OCI-LY3 (cell line): ENCODE measurements at regions not wholly inside any gene's neighbourhood (a gene's known extent, or its start where the extent isn't known, plus 50 kb on each side); places are given as distances from the start of the nearest gene placed in this dataset.

ENCODE experiments used
- H2AFZ ChIP-seq: fragments of 200-600, 300-600 bp; shearing (Covaris generic); 2 replicates; pipeline ENCODE4 v1.6.0; 2014; ENCODE audit warnings: antibody characterized with exemption, low read depth, low read length
- H3K27ac ChIP-seq: fragments of 200-600, 300-600 bp; sonication (generic); 2 replicates; pipeline ENCODE4 v1.5.1; 2014; ENCODE audit warnings: mild to moderate bottlenecking, low read length, moderate library complexity, mixed read lengths
- H3K27me3 ChIP-seq: fragments of 200-600, 300-600 bp; sonication (generic); 2 replicates; pipeline ENCODE4 v1.6.1; 2014; ENCODE audit warnings: low read depth, low read length, mixed read lengths
- H3K36me3 ChIP-seq: fragments of 200-600, 300-600 bp; sonication (generic); replicated peaks from 2 replicates; pipeline ENCODE3; 2014; ENCODE audit warnings: low read depth, low read length, mixed read lengths
- H3K4me1 ChIP-seq: fragments of 300-600, 200-600 bp; sonication (generic); 2 replicates; pipeline ENCODE4 v1.6.1; 2014; ENCODE audit warnings: low read length, mixed read lengths
- H3K4me2 ChIP-seq: fragments of 200-600, 300-600 bp; sonication (generic); 2 replicates; pipeline ENCODE4 v1.6.1; 2014; ENCODE audit warnings: low read length, mixed read lengths
- H3K4me3 ChIP-seq: fragments of 300-600, 200-600 bp; sonication (generic); 2 replicates; pipeline ENCODE4 v1.5.1; 2014; ENCODE audit warnings: antibody characterized with exemption, mild to moderate bottlenecking, low read length, moderate library complexity
- H3K79me2 ChIP-seq: fragments of 300-600, 200-600 bp; shearing (Covaris generic); 2 replicates; pipeline ENCODE4 v1.6.1; 2014; ENCODE audit warnings: mild to moderate bottlenecking, low read length, mixed read lengths
- H3K9ac ChIP-seq: fragments of 300-600, 200-600 bp; shearing (Covaris generic); 2 replicates; pipeline ENCODE4 v1.6.0; 2014; ENCODE audit warnings: mild to moderate bottlenecking, low read length, moderate library complexity
- H3K9me3 ChIP-seq: fragments of 200-600, 300-600 bp; shearing (Covaris generic); 2 replicates; pipeline ENCODE4 v1.6.1; 2014; ENCODE audit warnings: low read length, mixed read lengths; ENCODE audit not compliant: insufficient read depth
- H4K20me1 ChIP-seq: fragments of 200-600, 300-600 bp; sonication (generic); 2 replicates; pipeline ENCODE4 v1.6.1; 2016; ENCODE audit warnings: low read length, mixed read lengths; ENCODE audit not compliant: insufficient read depth
- EZH2phosphoT487 ChIP-seq: fragments of 200-600 bp; shearing (Covaris generic); IDR thresholded peaks from 2 replicates; pipeline ENCODE4 v1.6.1; 2018; ENCODE audit warnings: antibody characterized with exemption, mixed run types, low read depth
- TF ChIP-seq, protein P1 (sequence below): fragments of 200-600, 300-600 bp; sonication (generic); IDR thresholded peaks from 2 replicates; pipeline ENCODE4 v1.5.1; 2014; ENCODE audit warnings: antibody characterized with exemption, low read length, low read depth

GRCh38 chr2:240256704-240257637, 116.5 kb upstream of the OTOS start:
- TF ChIP-seq, protein P1, sequence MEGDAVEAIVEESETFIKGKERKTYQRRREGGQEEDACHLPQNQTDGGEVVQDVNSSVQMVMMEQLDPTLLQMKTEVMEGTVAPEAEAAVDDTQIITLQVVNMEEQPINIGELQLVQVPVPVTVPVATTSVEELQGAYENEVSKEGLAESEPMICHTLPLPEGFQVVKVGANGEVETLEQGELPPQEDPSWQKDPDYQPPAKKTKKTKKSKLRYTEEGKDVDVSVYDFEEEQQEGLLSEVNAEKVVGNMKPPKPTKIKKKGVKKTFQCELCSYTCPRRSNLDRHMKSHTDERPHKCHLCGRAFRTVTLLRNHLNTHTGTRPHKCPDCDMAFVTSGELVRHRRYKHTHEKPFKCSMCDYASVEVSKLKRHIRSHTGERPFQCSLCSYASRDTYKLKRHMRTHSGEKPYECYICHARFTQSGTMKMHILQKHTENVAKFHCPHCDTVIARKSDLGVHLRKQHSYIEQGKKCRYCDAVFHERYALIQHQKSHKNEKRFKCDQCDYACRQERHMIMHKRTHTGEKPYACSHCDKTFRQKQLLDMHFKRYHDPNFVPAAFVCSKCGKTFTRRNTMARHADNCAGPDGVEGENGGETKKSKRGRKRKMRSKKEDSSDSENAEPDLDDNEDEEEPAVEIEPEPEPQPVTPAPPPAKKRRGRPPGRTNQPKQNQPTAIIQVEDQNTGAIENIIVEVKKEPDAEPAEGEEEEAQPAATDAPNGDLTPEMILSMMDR = no peak
- TF ChIP-seq EZH2phosphoT487 = no peak
- H3K27ac ChIP-seq = no peak overlapping the region
- H3K4me2 ChIP-seq = no peak overlapping the region
- H3K9me3 ChIP-seq = no peaks in the 10 kb centered on the region
- H2AFZ ChIP-seq = no peak overlapping the region
- H3K4me3 ChIP-seq = no peak overlapping the region
- H3K36me3 ChIP-seq = no peaks in the 10 kb centered on the region
- no peaks in the 10 kb centered on the region for H4K20me1 ChIP-seq
- no peaks in the 10 kb centered on the region for H3K4me1 ChIP-seq
- no peak overlapping the region for H3K9ac ChIP-seq
- no peaks in the 10 kb centered on the region for H3K79me2 ChIP-seq
- no peaks in the 10 kb centered on the region for H3K27me3 ChIP-seq

DNA sequence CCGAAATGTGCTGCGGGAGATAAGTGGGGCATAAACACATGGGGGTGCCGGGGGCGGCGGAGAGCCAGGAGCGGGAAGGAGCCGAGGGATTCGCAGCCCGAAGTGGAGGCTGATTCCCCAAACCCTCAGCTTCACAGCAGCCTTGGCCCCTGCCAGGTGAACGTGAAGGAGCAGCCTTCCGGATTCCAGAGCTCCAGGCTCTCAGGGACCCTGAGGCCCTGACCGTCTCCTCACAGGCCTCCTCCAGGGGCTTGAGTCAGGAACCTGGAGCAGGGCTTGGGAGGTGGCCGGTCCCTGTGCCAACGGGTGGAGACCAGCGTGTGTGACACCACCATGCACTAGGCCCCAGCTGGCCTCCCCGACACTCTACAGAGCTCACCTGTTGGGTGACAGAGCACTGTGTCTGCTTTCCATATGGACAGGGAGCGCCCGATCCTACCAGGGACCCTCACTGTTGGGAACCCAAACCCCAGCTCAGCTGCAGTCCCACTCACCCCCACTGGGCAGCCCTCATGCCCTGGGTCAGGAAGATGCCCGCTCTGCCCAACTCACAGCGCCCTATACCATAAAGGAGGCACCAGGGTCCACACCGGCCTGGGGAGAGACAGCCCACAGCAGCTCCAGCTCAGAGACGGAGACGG, 117.6 kb upstream of the OTOS start:
- H3K36me3 ChIP-seq = no peaks in the 10 kb centered on the region
- no peak overlapping the region for H2AFZ ChIP-seq
- no peaks in the 10 kb centered on the region for H3K79me2 ChIP-seq
- no peak overlapping the region for H3K27ac ChIP-seq
- H3K4me2 ChIP-seq = no peak overlapping the region
- TF ChIP-seq, protein P1 = no peak
- TF ChIP-seq EZH2phosphoT487 = no peak
- H3K4me1 ChIP-seq = no peaks in the 10 kb centered on the region
- no peaks in the 10 kb centered on the region for H3K27me3 ChIP-seq
- H3K4me3 ChIP-seq = no peak overlapping the region
- H4K20me1 ChIP-seq = no peaks in the 10 kb centered on the region
- H3K9me3 ChIP-seq = no peaks in the 10 kb centered on the region
- H3K9ac ChIP-seq = no peak overlapping the region

GRCh38 chr2:240258685-240259084, 118.2 kb upstream of the OTOS start:
- Histone ChIP-seq H3K4me3 (no peak overlapping the region), H3K79me2 (no peaks in the 10 kb centered on the region), H3K9ac (no peak overlapping the region), H3K27ac (no peak overlapping the region), H3K36me3 (no peaks in the 10 kb centered on the region), H3K27me3 (no peaks in the 10 kb centered on the region), H3K9me3 (no peaks in the 10 kb centered on the region), H4K20me1 (no peaks in the 10 kb centered on the region), H2AFZ (no peak overlapping the region), H3K4me2 (no peak overlapping the region), H3K4me1 (no peaks in the 10 kb centered on the region)
- TF ChIP-seq, protein P1 = no peak
- TF ChIP-seq EZH2phosphoT487 = no peak

GRCh38 chr2:240259201-240259923, 118.9 kb upstream of the OTOS start:
- Histone ChIP-seq H4K20me1 (no peaks in the 10 kb centered on the region), H3K79me2 (no peaks in the 10 kb centered on the region), H2AFZ (no peak overlapping the region), H3K36me3 (no peaks in the 10 kb centered on the region), H3K4me1 (no peaks in the 10 kb centered on the region), H3K9ac (no peak overlapping the region), H3K4me3 (no peak overlapping the region), H3K27me3 (no peaks in the 10 kb centered on the region), H3K4me2 (no peak overlapping the region), H3K27ac (no peak overlapping the region), H3K9me3 (no peaks in the 10 kb centered on the region)
- TF ChIP-seq EZH2phosphoT487 = no peak
- TF ChIP-seq, protein P1 = no peak
